Upper lobe of right lung (tissue), 1 donor: ENCODE measurements at regions not wholly inside any gene's neighbourhood (a gene's known extent, or its start where the extent isn't known, plus 50 kb on each side); places are given as distances from the start of the nearest gene placed in this dataset.

ENCODE experiments used
- ATAC-seq: fragments of 200-7000 bp; cut with Tn5 transposase; one replicate; pipeline ENCODE4 v1.9.1; 2020; ENCODE audit warnings: mild to moderate bottlenecking, moderate library complexity
- DNase-seq: peaks from one replicate; pipeline ENCODE4 v3.0.0-alpha.2; 2020
- H3K27ac ChIP-seq: fragments of 200-600 bp; one replicate; pipeline ENCODE4 v1.8.0; 2022
- H3K27me3 ChIP-seq: fragments of 200-600 bp; one replicate; pipeline ENCODE4 v1.8.0; 2022; ENCODE audit warnings: mild to moderate bottlenecking
- H3K36me3 ChIP-seq: fragments of 200-600 bp; one replicate; pipeline ENCODE4 v1.8.0; 2022
- H3K4me1 ChIP-seq: fragments of 200-600 bp; one replicate; pipeline ENCODE4 v1.8.0; 2022
- H3K4me3 ChIP-seq: fragments of 200-600 bp; one replicate; pipeline ENCODE4 v1.8.0; 2022; ENCODE audit warnings: mild to moderate bottlenecking
- H3K9me3 ChIP-seq: fragments of 200-600 bp; one replicate; pipeline ENCODE4 v1.8.0; 2022
- intact Hi-C: fragments of 100-400 bp; cut with DNase I; formaldehyde crosslinking; loops from one replicate; pipeline ENCODE4 v1.11.0; 2022
- TF ChIP-seq, protein P1 (sequence below): fragments of 200-600 bp; IDR thresholded peaks from one replicate; pipeline ENCODE4 v1.8.0; 2022; ENCODE audit warnings: antibody characterized with exemption
- donor health status: DM: no; HTN: yes; CAD: no; lungs with severe emphysema.

DNA sequence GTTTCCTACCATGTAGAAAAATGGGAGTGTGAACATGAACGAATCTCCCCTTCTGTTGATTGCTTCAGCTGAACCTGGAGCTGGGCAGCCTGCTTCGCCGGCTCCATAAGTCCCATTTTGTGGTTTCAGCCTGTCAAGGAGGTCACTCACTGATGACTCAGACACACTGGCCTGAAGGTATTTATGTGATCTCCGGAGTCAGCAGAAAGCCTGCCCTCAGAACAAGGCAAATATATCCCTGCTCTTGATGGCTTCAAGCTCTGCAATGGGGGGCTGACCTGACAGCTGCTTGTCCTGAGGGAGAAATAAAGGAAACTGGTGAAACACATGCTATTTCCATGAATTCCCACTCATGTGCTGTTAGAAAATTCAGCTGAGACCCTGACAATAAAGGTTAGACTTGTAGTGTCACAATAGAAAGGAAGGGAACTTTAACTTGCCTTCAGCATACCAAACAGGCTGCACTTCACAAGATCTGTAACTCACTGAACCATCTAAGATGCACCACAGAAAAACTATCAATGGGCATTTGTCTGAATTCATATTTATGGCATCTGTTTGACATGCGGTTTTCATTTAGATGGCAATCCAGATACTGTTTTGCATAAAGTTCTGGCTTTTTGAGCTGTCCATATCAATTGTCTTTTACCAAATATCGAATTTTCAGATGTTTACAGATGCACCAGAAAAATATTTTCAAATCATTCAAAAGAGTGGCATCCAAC is 282.0 kb upstream of the VEPH1 start:
- Histone ChIP-seq H3K27me3 (no peaks in the 10 kb centered on the region), H3K4me3 (no peak overlapping the region), H3K27ac (no peak overlapping the region), H3K9me3 (no peaks in the 10 kb centered on the region), H3K36me3 (no peaks in the 10 kb centered on the region), H3K4me1 (peaks cover 5% of the 10 kb centered on the region)
- TF ChIP-seq, protein P1, sequence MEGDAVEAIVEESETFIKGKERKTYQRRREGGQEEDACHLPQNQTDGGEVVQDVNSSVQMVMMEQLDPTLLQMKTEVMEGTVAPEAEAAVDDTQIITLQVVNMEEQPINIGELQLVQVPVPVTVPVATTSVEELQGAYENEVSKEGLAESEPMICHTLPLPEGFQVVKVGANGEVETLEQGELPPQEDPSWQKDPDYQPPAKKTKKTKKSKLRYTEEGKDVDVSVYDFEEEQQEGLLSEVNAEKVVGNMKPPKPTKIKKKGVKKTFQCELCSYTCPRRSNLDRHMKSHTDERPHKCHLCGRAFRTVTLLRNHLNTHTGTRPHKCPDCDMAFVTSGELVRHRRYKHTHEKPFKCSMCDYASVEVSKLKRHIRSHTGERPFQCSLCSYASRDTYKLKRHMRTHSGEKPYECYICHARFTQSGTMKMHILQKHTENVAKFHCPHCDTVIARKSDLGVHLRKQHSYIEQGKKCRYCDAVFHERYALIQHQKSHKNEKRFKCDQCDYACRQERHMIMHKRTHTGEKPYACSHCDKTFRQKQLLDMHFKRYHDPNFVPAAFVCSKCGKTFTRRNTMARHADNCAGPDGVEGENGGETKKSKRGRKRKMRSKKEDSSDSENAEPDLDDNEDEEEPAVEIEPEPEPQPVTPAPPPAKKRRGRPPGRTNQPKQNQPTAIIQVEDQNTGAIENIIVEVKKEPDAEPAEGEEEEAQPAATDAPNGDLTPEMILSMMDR, result no peak
- DNase-seq (no peak), ATAC-seq (no peak)
- intact Hi-C loops, result no loop called here

DNA sequence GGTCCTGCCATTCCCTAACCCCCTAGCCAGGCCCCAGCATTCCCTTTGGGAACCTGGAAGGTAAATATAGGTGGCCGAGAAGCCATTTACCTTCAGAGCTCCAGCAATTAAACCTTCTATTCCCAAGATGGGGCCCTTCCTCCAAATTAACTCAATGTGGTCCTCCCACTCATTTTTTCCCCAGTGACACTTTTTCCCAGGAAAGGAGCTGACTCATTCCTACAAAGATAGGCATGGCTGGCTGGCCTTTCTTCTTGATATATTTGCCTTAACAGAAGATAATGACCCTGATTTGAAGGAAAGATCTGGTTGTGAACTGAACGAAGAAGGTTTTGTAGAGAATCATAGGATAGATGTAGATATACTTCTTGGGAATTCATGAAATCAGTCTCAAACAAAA is 279.0 kb upstream of the VEPH1 start:
- peaks cover 5% of the 10 kb centered on the region for H3K4me1 ChIP-seq
- no peaks in the 10 kb centered on the region for H3K36me3 ChIP-seq
- intact Hi-C loops, result no loop called here
- DNase-seq, result no peak
- H3K9me3 ChIP-seq, result no peaks in the 10 kb centered on the region
- ATAC-seq, result no peak
- no peaks in the 10 kb centered on the region for H3K27me3 ChIP-seq
- TF ChIP-seq, protein P1, result no peak
- H3K27ac ChIP-seq, result no peak overlapping the region
- no peak overlapping the region for H3K4me3 ChIP-seq

DNA sequence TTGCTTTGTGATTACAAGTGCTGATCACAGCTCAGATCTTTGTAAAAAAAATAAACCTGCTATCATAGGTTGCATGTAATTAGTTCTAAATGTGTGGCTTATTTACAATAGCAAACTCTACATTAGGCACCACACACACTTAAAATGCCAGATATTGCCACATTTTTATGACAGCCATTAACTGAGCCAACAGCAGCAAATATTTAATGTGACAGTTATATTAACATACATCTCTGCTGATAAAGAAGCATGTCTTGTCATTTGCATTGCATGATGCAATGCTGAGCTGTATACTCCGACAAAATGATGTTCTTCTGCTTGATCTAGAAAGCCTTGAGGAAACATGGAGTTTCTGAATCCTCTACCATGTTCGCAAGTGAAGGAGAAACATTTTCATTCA is 273.6 kb upstream of the VEPH1 start:
- H3K27ac ChIP-seq, result no peak overlapping the region
- no peaks in the 10 kb centered on the region for H3K4me1 ChIP-seq
- DNase-seq (no peak), ATAC-seq (no peak)
- no peaks in the 10 kb centered on the region for H3K36me3 ChIP-seq
- H3K27me3 ChIP-seq, result no peaks in the 10 kb centered on the region
- H3K9me3 ChIP-seq, result no peaks in the 10 kb centered on the region
- no peak overlapping the region for H3K4me3 ChIP-seq
- intact Hi-C loops, result no loop called here
- TF ChIP-seq, protein P1, result no peak

DNA sequence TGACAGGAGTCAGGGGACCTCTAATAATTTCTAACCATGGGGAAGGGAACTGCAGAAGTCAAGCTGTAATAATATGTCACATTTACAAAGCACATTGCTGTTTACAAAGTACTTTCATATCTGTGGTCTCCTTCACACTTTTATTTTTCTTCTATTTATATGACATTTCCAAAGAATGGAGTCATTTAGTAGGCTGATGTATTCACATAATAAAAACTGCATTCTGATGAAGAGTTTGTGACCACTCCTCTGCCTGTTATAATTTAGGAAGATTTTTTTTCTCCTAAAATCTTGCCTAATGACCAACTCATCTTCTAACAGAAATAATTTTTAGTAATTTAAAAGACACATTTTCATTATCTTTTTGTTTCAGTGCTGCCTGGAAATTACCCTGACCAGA is 272.2 kb upstream of the VEPH1 start:
- Histone ChIP-seq H3K4me1 (no peaks in the 10 kb centered on the region), H3K27ac (no peak overlapping the region), H3K9me3 (no peaks in the 10 kb centered on the region), H3K4me3 (no peak overlapping the region), H3K27me3 (no peaks in the 10 kb centered on the region), H3K36me3 (no peaks in the 10 kb centered on the region)
- ATAC-seq (no peak), DNase-seq (no peak)
- TF ChIP-seq, protein P1, result no peak
- intact Hi-C loops, result no loop called here

DNA sequence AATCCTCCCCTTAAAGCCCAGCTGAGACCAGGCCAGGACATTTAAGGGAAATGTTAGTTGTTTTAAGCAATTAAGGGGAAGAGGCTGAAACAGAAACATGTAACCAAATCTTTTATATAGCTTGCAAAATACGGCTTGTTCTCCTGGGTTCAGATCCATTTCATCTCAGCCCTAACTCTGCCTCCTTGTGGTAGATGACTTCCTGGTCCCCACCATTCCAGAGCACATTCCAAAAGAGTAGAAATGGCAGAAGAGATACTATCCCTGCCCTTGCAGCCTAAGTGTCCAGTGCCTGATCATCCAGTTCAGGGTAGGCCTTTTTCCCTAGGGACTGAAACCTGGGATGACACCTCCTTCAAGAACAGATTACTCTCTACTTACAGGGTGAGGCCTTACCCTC is 266.2 kb upstream of the VEPH1 start:
- H3K4me3 ChIP-seq, result no peak overlapping the region
- no peaks in the 10 kb centered on the region for H3K9me3 ChIP-seq
- TF ChIP-seq, protein P1, result no peak
- ATAC-seq, result no peak
- no peaks in the 10 kb centered on the region for H3K27me3 ChIP-seq
- no peak overlapping the region for H3K27ac ChIP-seq
- no peaks in the 10 kb centered on the region for H3K36me3 ChIP-seq
- intact Hi-C loops, result no loop called here
- H3K4me1 ChIP-seq, result no peaks in the 10 kb centered on the region
- DNase-seq, result no peak

DNA sequence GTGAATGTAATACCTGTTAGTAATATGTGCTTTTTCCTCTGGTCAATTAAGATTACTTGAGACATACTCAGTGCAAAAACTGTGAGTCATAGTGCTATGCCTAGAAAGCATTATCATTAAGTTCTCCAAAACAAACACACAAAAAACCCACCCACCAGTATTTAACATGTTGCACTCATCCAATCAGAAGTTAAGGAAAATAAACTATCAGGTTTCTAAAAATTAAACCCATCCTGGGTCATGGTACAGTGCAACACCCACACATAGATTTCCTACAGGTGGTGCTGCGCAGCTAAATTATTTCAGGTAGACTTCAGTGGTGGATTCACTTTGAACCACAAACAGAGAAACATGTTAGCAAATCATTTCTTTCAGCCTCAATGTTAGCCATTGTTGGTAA is 264.4 kb upstream of the VEPH1 start:
- TF ChIP-seq, protein P1, result no peak
- no peak for ATAC-seq
- Histone ChIP-seq H3K4me1 (no peaks in the 10 kb centered on the region), H3K9me3 (no peaks in the 10 kb centered on the region), H3K36me3 (no peaks in the 10 kb centered on the region), H3K27me3 (no peaks in the 10 kb centered on the region), H3K27ac (no peak overlapping the region), H3K4me3 (no peak overlapping the region)
- DNase-seq, result no peak
- intact Hi-C loops, result no loop called here
